ENCODE measurements at regions not wholly inside any gene's neighbourhood (a gene's known extent, or its start where the extent isn't known, plus 50 kb on each side); places are given as distances from the start of the nearest gene placed in this dataset.
A peak's percentile ranks its signal among the peaks of the same experiment; 100 is the strongest.

GRCh38 chr10:116792817-116793216, 50.5 kb upstream of the HSPA12A start:
- in situ Hi-C loops (cut with MboI; ENCODE audit: low sequenced_read_pairs, unreplicated experiment): loop anchor here (5.0 to 25.0 kb wide), 2 partner anchors 106 to 379 kb away; no protein-coding TSS in a partner anchor
- TF ChIP-seq CTCF (IDR thresholded peaks at IDR 0.05; ENCODE audit: borderline replicate concordance, control extremely low read depth, extremely low read depth, insufficient read depth, missing control alignments): no peak
- no peak for DNase-seq (ENCODE audit: low spot score)

- no peak for TF ChIP-seq CTCF (IDR thresholded peaks at IDR 0.05; ENCODE audit: borderline replicate concordance, control extremely low read depth, extremely low read depth, insufficient read depth, missing control alignments)
- no peak for DNase-seq (ENCODE audit: low spot score)
- in situ Hi-C loops (cut with MboI; ENCODE audit: low sequenced_read_pairs, unreplicated experiment): loop anchor here (25.0 kb wide), 1 partner anchor 109 kb away; no protein-coding TSS in a partner anchor
Measured at GRCh38 chr10:116796469-116796868, 52.8 kb upstream of the ENO4 start.

GRCh38 chr10:116796910-116797513, 52.3 kb upstream of the ENO4 start:
- peak; percentile 82 for DNase-seq (ENCODE audit: low spot score)
- peak; percentile 91 for TF ChIP-seq CTCF (IDR thresholded peaks at IDR 0.05; ENCODE audit: borderline replicate concordance, control extremely low read depth, extremely low read depth, insufficient read depth, missing control alignments)
- in situ Hi-C loops (cut with MboI; ENCODE audit: low sequenced_read_pairs, unreplicated experiment): loop anchor here (25.0 kb wide), 1 partner anchor 110 kb away; no protein-coding TSS in a partner anchor

GRCh38 chr10:116798859-116799258, 50.4 kb upstream of the ENO4 start:
- DNase-seq (ENCODE audit: low spot score): no peak
- in situ Hi-C loops (cut with MboI; ENCODE audit: low sequenced_read_pairs, unreplicated experiment): loop anchor here (25.0 kb wide), 1 partner anchor 112 kb away; no protein-coding TSS in a partner anchor
- TF ChIP-seq CTCF (IDR thresholded peaks at IDR 0.05; ENCODE audit: borderline replicate concordance, control extremely low read depth, extremely low read depth, insufficient read depth, missing control alignments): no peak

Data from GM13976 (cell line).